ENCODE measurements at regions not wholly inside any gene's neighbourhood (a gene's known extent, or its start where the extent isn't known, plus 50 kb on each side); places are given as distances from the start of the nearest gene placed in this dataset.
"Not testable (repeated sequence)": the region's sequence is repeated elsewhere in the genome, so short reads cannot be mapped to it uniquely, and the experiment has no call there.

- no peak for TF ChIP-seq CTCF (IDR thresholded peaks at IDR 0.05; ENCODE audit: low read depth, low read length, missing control alignments)
- no peak overlapping the region for H3K4me3 ChIP-seq (ENCODE audit: low read depth, low read length)
- DNase-seq (ENCODE audit: low read depth), result no peak
These were observed 244.0 kb upstream of the MDGA2 start for GRCh38 chr14:47919334-47919846.

- no peak overlapping the region for H3K4me3 ChIP-seq (ENCODE audit: low read depth, low read length)
- no peak for DNase-seq (ENCODE audit: low read depth)
- peak; percentile 31 for TF ChIP-seq CTCF (IDR thresholded peaks at IDR 0.05; ENCODE audit: low read depth, low read length, missing control alignments)
These were observed 242.0 kb upstream of the MDGA2 start for GRCh38 chr14:47917344-47917954.

GRCh38 chr14:47901141-47901540 lies 225.7 kb upstream of the MDGA2 start:
- H3K4me3 ChIP-seq (ENCODE audit: low read depth, low read length); DNase-seq (ENCODE audit: low read depth): not testable (repeated sequence)

GRCh38 chr14:47899685-47900084 lies 224.3 kb upstream of the MDGA2 start:
- DNase-seq (ENCODE audit: low read depth), result no peak

GRCh38 chr14:47874350-47874749 lies 198.9 kb upstream of the MDGA2 start:
- DNase-seq (ENCODE audit: low read depth), result no peak
- TF ChIP-seq CTCF (IDR thresholded peaks at IDR 0.05; ENCODE audit: low read depth, low read length, missing control alignments), result no peak
- no peak overlapping the region for H3K4me3 ChIP-seq (ENCODE audit: low read depth, low read length)

More at GRCh38 chr14:47899685-47900084, 224.3 kb upstream of the MDGA2 start:
- no peak for TF ChIP-seq CTCF (IDR thresholded peaks at IDR 0.05; ENCODE audit: low read depth, low read length, missing control alignments)
- H3K4me3 ChIP-seq (ENCODE audit: low read depth, low read length), result no peak overlapping the region

- H3K4me3 ChIP-seq (ENCODE audit: low read depth, low read length), result no peak overlapping the region
- DNase-seq (ENCODE audit: low read depth), result no peak
- TF ChIP-seq CTCF (IDR thresholded peaks at IDR 0.05; ENCODE audit: low read depth, low read length, missing control alignments), result no peak
These were observed 197.2 kb upstream of the MDGA2 start for GRCh38 chr14:47872588-47872987.

- TF ChIP-seq CTCF (IDR thresholded peaks at IDR 0.05; ENCODE audit: low read depth, low read length, missing control alignments), result no peak
- H3K4me3 ChIP-seq (ENCODE audit: low read depth, low read length), result no peak overlapping the region
- no peak for DNase-seq (ENCODE audit: low read depth)
These were observed 188.0 kb upstream of the MDGA2 start for GRCh38 chr14:47863441-47863840.

Data from GM12864 (cell line).